Lung (tissue), 11 donors: ENCODE measurements at regions not wholly inside any gene's neighbourhood (a gene's known extent, or its start where the extent isn't known, plus 50 kb on each side); places are given as distances from the start of the nearest gene placed in this dataset.
"Not testable (repeated sequence)": the region's sequence is repeated elsewhere in the genome, so short reads cannot be mapped to it uniquely, and the experiment has no call there.

Source experiments
- ATAC-seq: fragments of 200-7000 bp; cut with Tn5 transposase; one replicate; pipeline ENCODE4 v1.9.1; 2020; ENCODE audit warnings: moderate number of reproducible peaks; ENCODE audit not compliant: insufficient read depth, low FRiP score
- DNase-seq, 3 donors: peaks; one replicate each; pipeline ENCODE4 v3.0.0-alpha.2; 2013 to 2017
- H3K27ac ChIP-seq, 2 donors: one replicate each; pipeline ENCODE4 v1.5.1; 2013; ENCODE audit warnings: mild to moderate bottlenecking in 2 of 2, moderate library complexity in 2 of 2, control low read depth in 1 of 2, inconsistent platforms in 1 of 2, low read depth in 1 of 2, low read length in 1 of 2
- H3K27me3 ChIP-seq, 3 donors: one replicate each; pipeline ENCODE4 v1.5.1; 2013; ENCODE audit warnings: low read length in 2 of 3; ENCODE audit not compliant: control insufficient read depth in 3 of 3, insufficient read depth in 3 of 3
- H3K36me3 ChIP-seq, 4 donors: one replicate each; pipeline ENCODE4 v1.5.1; 2013; ENCODE audit warnings: low read length in 4 of 4, mild to moderate bottlenecking in 1 of 4, moderate library complexity in 1 of 4; ENCODE audit not compliant: control insufficient read depth in 4 of 4, insufficient read depth in 4 of 4
- H3K4me1 ChIP-seq, 5 donors: one replicate each; pipeline ENCODE4 v1.5.1; 2013; ENCODE audit warnings: low read length in 5 of 5, mild to moderate bottlenecking in 2 of 5, moderate library complexity in 1 of 5; ENCODE audit not compliant: control insufficient read depth in 5 of 5, insufficient read depth in 5 of 5
- H3K4me3 ChIP-seq: one replicate; pipeline ENCODE4 v1.5.1; 2013; ENCODE audit warnings: mild to moderate bottlenecking, control low read depth, moderate library complexity
- H3K9ac ChIP-seq, 2 donors: one replicate each; pipeline ENCODE4 v1.5.1; 2013; ENCODE audit warnings: low read length in 2 of 2, control low read depth in 1 of 2; ENCODE audit not compliant: insufficient read depth in 1 of 2
- H3K9me3 ChIP-seq, 4 donors: one replicate each; pipeline ENCODE4 v1.5.1; 2013; ENCODE audit warnings: low read length in 3 of 4, mild to moderate bottlenecking in 1 of 4, moderate library complexity in 1 of 4; ENCODE audit not compliant: control insufficient read depth in 4 of 4, insufficient read depth in 3 of 4
- WGBS, 2 donors: extraction: QIAGEN DNeasy Blood & Tissue Kit; methylation state at CpG; one replicate each; pipeline ENCODE4 v1.1.7; 2013; 5-methylcytosine and 5-hydroxymethylcytosine counted together
- TF ChIP-seq, protein P1 (sequence below): IDR thresholded peaks from 2 replicates; pipeline ENCODE4 v1.5.1; 2012; ENCODE audit warnings: mild to moderate bottlenecking; ENCODE audit errors: control extremely low read depth, extremely low read depth
- donor health status: control.
- donor health status: control.
- donor health status: Bipolar disorder and iron deficiency.
- donor health status: healthy.
- donor health status: DM: yes; HTN: yes; CAD: no.

DNA sequence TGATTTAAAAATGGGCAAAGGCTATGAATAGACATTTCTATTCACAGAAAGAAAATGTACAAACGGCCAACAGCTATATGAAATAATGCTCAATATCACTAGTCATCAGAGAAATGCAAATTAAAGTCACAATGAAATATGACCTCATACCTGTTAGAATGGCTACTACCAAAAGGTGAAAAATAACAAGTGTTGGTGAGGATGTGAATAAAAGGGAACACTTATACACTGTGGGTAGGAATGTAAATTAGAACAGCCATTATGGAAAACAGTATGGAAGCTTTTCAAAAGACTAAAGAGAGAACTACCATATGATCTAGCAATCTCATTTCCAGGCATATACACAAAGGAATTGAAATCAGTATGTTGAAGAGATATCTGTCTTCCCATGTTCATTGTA, 118.9 kb upstream of the SPOPL start:
- H3K27me3 ChIP-seq, result no peaks in the 10 kb centered on the region
- DNase-seq, result no peak
- WGBS, 2 donors, result 88 to 93% methylated on average over 1 of the region's 1 CpG
- no peaks in the 10 kb centered on the region for H3K36me3 ChIP-seq
- H3K4me3 ChIP-seq, result no peak overlapping the region
- no peaks in the 10 kb centered on the region for H3K9me3 ChIP-seq
- H3K9ac ChIP-seq, result no peak overlapping the region
- TF ChIP-seq, protein P1, sequence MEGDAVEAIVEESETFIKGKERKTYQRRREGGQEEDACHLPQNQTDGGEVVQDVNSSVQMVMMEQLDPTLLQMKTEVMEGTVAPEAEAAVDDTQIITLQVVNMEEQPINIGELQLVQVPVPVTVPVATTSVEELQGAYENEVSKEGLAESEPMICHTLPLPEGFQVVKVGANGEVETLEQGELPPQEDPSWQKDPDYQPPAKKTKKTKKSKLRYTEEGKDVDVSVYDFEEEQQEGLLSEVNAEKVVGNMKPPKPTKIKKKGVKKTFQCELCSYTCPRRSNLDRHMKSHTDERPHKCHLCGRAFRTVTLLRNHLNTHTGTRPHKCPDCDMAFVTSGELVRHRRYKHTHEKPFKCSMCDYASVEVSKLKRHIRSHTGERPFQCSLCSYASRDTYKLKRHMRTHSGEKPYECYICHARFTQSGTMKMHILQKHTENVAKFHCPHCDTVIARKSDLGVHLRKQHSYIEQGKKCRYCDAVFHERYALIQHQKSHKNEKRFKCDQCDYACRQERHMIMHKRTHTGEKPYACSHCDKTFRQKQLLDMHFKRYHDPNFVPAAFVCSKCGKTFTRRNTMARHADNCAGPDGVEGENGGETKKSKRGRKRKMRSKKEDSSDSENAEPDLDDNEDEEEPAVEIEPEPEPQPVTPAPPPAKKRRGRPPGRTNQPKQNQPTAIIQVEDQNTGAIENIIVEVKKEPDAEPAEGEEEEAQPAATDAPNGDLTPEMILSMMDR, result no peak
- no peaks in the 10 kb centered on the region for H3K4me1 ChIP-seq
- H3K27ac ChIP-seq, result no peak overlapping the region
- ATAC-seq, result no peak

DNA sequence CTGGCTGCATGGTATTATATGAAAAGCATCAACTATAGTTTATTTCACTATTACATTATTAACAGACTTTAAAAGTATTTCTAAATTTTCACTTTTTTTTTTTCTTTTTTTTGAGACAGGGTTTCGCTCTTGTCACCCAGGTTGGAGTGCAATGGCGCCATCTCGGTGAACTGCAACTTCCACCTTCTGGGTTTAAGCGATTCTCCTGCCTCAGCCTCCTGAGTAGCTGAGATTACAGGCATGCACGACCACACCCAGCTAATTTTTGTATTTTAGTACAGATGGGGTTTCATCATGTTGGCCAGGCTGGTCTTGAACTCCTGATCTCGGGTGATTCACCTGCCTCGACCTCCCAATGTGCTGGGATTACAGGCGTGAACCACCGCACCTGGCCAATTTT, 115.4 kb upstream of the SPOPL start:
- H3K9me3 ChIP-seq, H3K27ac ChIP-seq, DNase-seq, ATAC-seq, H3K4me1 ChIP-seq, H3K4me3 ChIP-seq, H3K36me3 ChIP-seq, H3K27me3 ChIP-seq, H3K9ac ChIP-seq: not testable (repeated sequence)
- 91 to 94% methylated on average over 9 of the region's 9 CpGs for WGBS, 2 donors

DNA sequence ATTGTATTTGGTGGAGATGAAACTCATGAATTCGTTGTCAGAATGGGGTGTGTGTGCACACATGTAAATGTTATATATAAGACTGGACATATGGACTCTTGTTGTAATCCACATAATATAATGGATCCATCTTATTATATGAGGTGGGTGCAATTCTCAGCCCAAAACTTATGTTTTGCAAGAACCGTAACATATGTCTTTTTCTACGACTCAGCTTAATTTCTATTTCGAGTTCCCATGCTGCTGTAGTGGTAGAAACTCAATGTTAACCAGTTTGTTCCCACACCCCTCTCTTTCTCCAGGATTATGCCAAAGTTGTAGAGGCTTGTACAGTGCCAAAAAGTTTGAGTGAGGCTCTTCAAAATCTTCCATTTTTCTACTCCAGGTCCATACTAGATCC, 112.5 kb upstream of the SPOPL start:
- H3K9me3 ChIP-seq, result no peaks in the 10 kb centered on the region
- DNase-seq, result no peak
- no peak overlapping the region for H3K4me3 ChIP-seq
- no peak for ATAC-seq
- peaks cover 0 to 4% (median 0%) of the 10 kb centered on the region in 5 donors for H3K4me1 ChIP-seq
- TF ChIP-seq, protein P1, result no peak
- WGBS, 2 donors, result 85 to 93% methylated on average over 4 of the region's 4 CpGs
- H3K27ac ChIP-seq, result no peak overlapping the region
- H3K9ac ChIP-seq, result no peak overlapping the region
- no peaks in the 10 kb centered on the region for H3K27me3 ChIP-seq
- H3K36me3 ChIP-seq, result no peaks in the 10 kb centered on the region

DNA sequence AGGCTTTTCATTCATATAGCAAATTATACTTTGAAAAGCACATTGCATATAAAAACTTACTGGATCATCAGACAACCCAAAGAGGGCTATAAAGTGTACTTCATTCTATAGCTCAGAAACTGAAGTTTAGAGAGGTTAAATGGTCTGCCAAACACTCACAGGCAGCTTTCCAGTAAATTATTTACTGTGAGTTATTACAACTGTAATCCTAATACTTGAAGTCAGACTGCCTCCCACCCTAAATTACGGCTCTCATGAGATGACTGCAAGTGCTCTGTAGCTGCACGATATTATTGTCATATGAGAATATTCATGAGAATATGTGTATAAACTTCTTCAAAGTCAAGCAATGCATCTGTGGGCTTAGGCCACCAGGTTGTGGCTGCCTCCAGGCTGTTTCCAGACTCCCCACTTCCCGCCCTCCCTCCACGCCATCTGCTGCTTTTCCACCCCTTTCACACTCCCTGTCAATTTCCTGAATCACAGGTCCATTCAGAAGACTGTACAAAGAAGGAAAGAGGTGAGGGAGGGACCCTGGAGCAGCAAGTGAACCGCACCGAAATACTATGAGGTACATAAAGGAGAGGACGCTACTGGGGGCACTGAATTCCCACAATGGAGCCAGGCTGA, 111.1 kb upstream of the SPOPL start:
- Histone ChIP-seq H3K4me1 (peaks cover 0 to 4% (median 0%) of the 10 kb centered on the region in 5 donors), H3K9me3 (no peaks in the 10 kb centered on the region), H3K4me3 (no peak overlapping the region), H3K36me3 (no peaks in the 10 kb centered on the region), H3K27ac (no peak overlapping the region), H3K27me3 (no peaks in the 10 kb centered on the region), H3K9ac (no peak overlapping the region)
- ATAC-seq (no peak), DNase-seq (no peak)
- TF ChIP-seq, protein P1, result no peak
- 91 to 92% methylated on average over 7 of the region's 7 CpGs for WGBS, 2 donors
